H1 (cell line): ENCODE measurements at regions not wholly inside any gene's neighbourhood (a gene's known extent, or its start where the extent isn't known, plus 50 kb on each side); places are given as distances from the start of the nearest gene placed in this dataset.

Experiments
- CTCF ChIA-PET: fragments of 300-600 bp; sonication (Branson Sonifier 250); formaldehyde crosslinking; loops from one replicate; lab custom pipeline; 2021; ENCODE audit not compliant: partially characterized antibody; lab: Charles Lee
- POLR2A ChIA-PET: fragments of 300-600 bp; sonication (Branson Sonifier 250); formaldehyde crosslinking; loops from one replicate; lab custom pipeline; 2021; ENCODE audit warnings: inconsistent platforms; ENCODE audit not compliant: partially characterized antibody; lab: Charles Lee
- DNase-seq, 2 experiments: peaks; one replicate each; pipeline versions ENCODE4 v3.0.0 to v3.0.0-alpha.2; 2010 to 2022; ENCODE audit warnings: low spot score in 2 of 2, low read depth in 1 of 2, mixed read lengths in 1 of 2
- FAIRE-seq: peaks from 2 replicates; lab custom pipeline; 2011; peaks lifted over from hg19 to GRCh38; lab: Jason Lieb, UNC
- H2AFZ ChIP-seq: 2 replicates; pipeline ENCODE4 v1.8.1; 2012; ENCODE audit warnings: low read length, inconsistent platforms
- H2AK5ac ChIP-seq: 2 replicates; pipeline ENCODE4 v1.6.1; 2013; ENCODE audit warnings: low read depth, low read length
- H2BK120ac ChIP-seq: replicated peaks from 2 replicates; pipeline ENCODE3; 2013; ENCODE audit warnings: low read depth, low read length, inconsistent platforms
- H2BK12ac ChIP-seq: 2 replicates; pipeline ENCODE4 v1.6.1; 2013; ENCODE audit warnings: low read depth, low read length
- H2BK15ac ChIP-seq: 2 replicates; pipeline ENCODE4 v1.6.1; 2013; ENCODE audit warnings: low read length
- H2BK20ac ChIP-seq: 2 replicates; pipeline ENCODE4 v1.6.1; 2013; ENCODE audit warnings: low read length
- H2BK5ac ChIP-seq: 2 replicates; pipeline ENCODE4 v1.6.1; 2013; ENCODE audit warnings: low read depth, low read length
- H3K14ac ChIP-seq: 2 replicates; pipeline ENCODE4 v1.6.1; 2013; ENCODE audit warnings: inconsistent platforms; ENCODE audit not compliant: insufficient read length
- H3K18ac ChIP-seq: 2 replicates; pipeline ENCODE4 v1.6.1; 2013; ENCODE audit warnings: low read length; ENCODE audit errors: extremely low read depth
- H3K23ac ChIP-seq: 2 replicates; pipeline ENCODE4 v1.6.1; 2013; ENCODE audit warnings: inconsistent platforms; ENCODE audit not compliant: insufficient read length
- H3K23me2 ChIP-seq: 2 replicates; pipeline ENCODE4 v1.6.1; 2013; ENCODE audit warnings: low read depth, low read length
- H3K27ac ChIP-seq: 2 replicates; pipeline ENCODE4 v1.6.1; 2011; ENCODE audit warnings: low read depth, low read length, inconsistent platforms
- H3K27me3 ChIP-seq, 4 experiments: replicated peaks in 1 of 4; 1 replicate in 1 of 4; 2 replicates in 3 of 4; pipeline versions ENCODE4 v1.6.1 to v1.8.1; 2011 to 2013; ENCODE audit warnings: low read length in 3 of 4, mild to moderate bottlenecking in 3 of 4, inconsistent platforms in 2 of 4, mixed read lengths in 2 of 4, moderate library complexity in 1 of 4; ENCODE audit not compliant: control insufficient read depth in 3 of 4, insufficient read depth in 3 of 4; ENCODE audit errors: extremely low read depth in 1 of 4
- H3K36me3 ChIP-seq, 4 experiments: 2 replicates each; pipeline versions ENCODE4 v1.6.1 to v1.8.1; 2011 to 2013; ENCODE audit warnings: mild to moderate bottlenecking in 4 of 4, low read length in 3 of 4, moderate library complexity in 2 of 4, control low read depth in 1 of 4, inconsistent platforms in 1 of 4; ENCODE audit not compliant: insufficient read depth in 4 of 4, control insufficient read depth in 2 of 4
- H3K4ac ChIP-seq: replicated peaks from 2 replicates; pipeline ENCODE3; 2013; ENCODE audit warnings: low read length, low read depth, mixed read lengths, inconsistent platforms; ENCODE audit not compliant: insufficient read length
- H3K4me1 ChIP-seq, 4 experiments: replicated peaks in 1 of 4; 1 replicate in 1 of 4; 2 replicates in 3 of 4; pipeline versions ENCODE4 v1.6.1 to v1.8.1; 2011 to 2013; ENCODE audit warnings: low read length in 3 of 4, inconsistent platforms in 2 of 4, mixed read lengths in 1 of 4; ENCODE audit not compliant: insufficient read depth in 4 of 4, control insufficient read depth in 3 of 4
- H3K4me2 ChIP-seq, 2 experiments: 2 replicates each; pipeline versions ENCODE4 v1.6.1 to v1.8.1; 2011 to 2013; ENCODE audit warnings: low read depth in 2 of 2, low read length in 2 of 2, control low read depth in 1 of 2, inconsistent platforms in 1 of 2, mild to moderate bottlenecking in 1 of 2; ENCODE audit not compliant: insufficient read depth in 1 of 2
- H3K4me3 ChIP-seq, 4 experiments: fragments of 200-600, 300-600 bp in 1 of 4; sonication (generic), shearing (Covaris generic), sonication (Bioruptor Twin) in 1 of 4; 2 replicates each; pipeline versions ENCODE4 v1.5.1 to v1.8.1; 2011 to 2016; ENCODE audit warnings: low read length in 4 of 4, low read depth in 3 of 4, control low read depth in 2 of 4, inconsistent platforms in 2 of 4, mild to moderate bottlenecking in 2 of 4, mixed read lengths in 1 of 4, moderate library complexity in 1 of 4; ENCODE audit not compliant: insufficient read depth in 2 of 4; ENCODE audit errors: extremely low read depth in 1 of 4
- H3K56ac ChIP-seq: replicated peaks from 2 replicates; pipeline ENCODE3; 2013; ENCODE audit warnings: low read depth, mild to moderate bottlenecking, mixed read lengths, low read length, inconsistent platforms; ENCODE audit not compliant: insufficient read length
- H3K79me1 ChIP-seq: 2 replicates; pipeline ENCODE4 v1.6.1; 2013; ENCODE audit warnings: low read depth, low read length, control low read depth
- H3K79me2 ChIP-seq, 2 experiments: 2 replicates each; pipeline versions ENCODE4 v1.6.1 to v1.8.1; 2012 to 2013; ENCODE audit warnings: low read length in 2 of 2, mild to moderate bottlenecking in 2 of 2, inconsistent platforms in 1 of 2; ENCODE audit not compliant: insufficient read depth in 2 of 2, control insufficient read depth in 1 of 2
- H3K9ac ChIP-seq, 4 experiments: replicated peaks in 1 of 4; 1 replicate in 1 of 4; 2 replicates in 3 of 4; pipeline versions ENCODE4 v1.6.1 to v1.8.1; 2011 to 2013; ENCODE audit warnings: low read depth in 3 of 4, low read length in 3 of 4, control low read depth in 2 of 4, mild to moderate bottlenecking in 2 of 4, moderate library complexity in 2 of 4, inconsistent platforms in 1 of 4; ENCODE audit errors: extremely low read depth in 1 of 4
- H3K9me3 ChIP-seq, 2 experiments: 2 replicates each; pipeline versions ENCODE4 v1.6.1 to v1.8.1; 2012 to 2013; ENCODE audit warnings: mild to moderate bottlenecking in 2 of 2, moderate library complexity in 2 of 2, control low read depth in 1 of 2, inconsistent platforms in 1 of 2, low read depth in 1 of 2, low read length in 1 of 2, mixed read lengths in 1 of 2; ENCODE audit not compliant: insufficient read depth in 2 of 2
- H4K20me1 ChIP-seq, 2 experiments: replicated peaks in 1 of 2; 2 replicates each; pipeline versions ENCODE3 to v1.8.1; 2011 to 2013; ENCODE audit warnings: inconsistent platforms in 2 of 2, low read length in 2 of 2, mild to moderate bottlenecking in 1 of 2; ENCODE audit not compliant: insufficient read depth in 2 of 2, control insufficient read depth in 1 of 2
- H4K5ac ChIP-seq: 2 replicates; pipeline ENCODE4 v1.6.1; 2013; ENCODE audit warnings: low read length, low read depth, mixed read lengths, inconsistent platforms; ENCODE audit not compliant: insufficient read length
- H4K8ac ChIP-seq: 2 replicates; pipeline ENCODE4 v1.8.0; 2013; ENCODE audit warnings: mild to moderate bottlenecking, moderate library complexity, low read length, inconsistent platforms; ENCODE audit not compliant: insufficient read depth; ENCODE audit errors: extremely low read depth
- H4K91ac ChIP-seq: replicated peaks from 2 replicates; pipeline ENCODE3; 2013; ENCODE audit warnings: low read length, mixed read lengths, inconsistent platforms; ENCODE audit not compliant: insufficient read length
- BCL11A ChIP-seq, 2 experiments: IDR thresholded peaks; one replicate each; pipeline ENCODE4 v1.6.1; 2011; ENCODE audit warnings: low read depth in 2 of 2, low read length in 2 of 2, mild to moderate bottlenecking in 2 of 2
- CEBPB ChIP-seq: IDR thresholded peaks from 2 replicates; pipeline ENCODE4 v1.6.1; 2012; ENCODE audit warnings: low read depth, low read length
- FOSL1 ChIP-seq: IDR thresholded peaks from 2 replicates; pipeline ENCODE4 v1.6.1; 2011; ENCODE audit warnings: mild to moderate bottlenecking, low read depth, low read length, moderate library complexity; ENCODE audit not compliant: insufficient read depth
- HDAC2 ChIP-seq, 2 experiments: fragments of 300-600 bp in 1 of 2; sonication (generic) in 1 of 2; IDR thresholded peaks; 2 replicates each; pipeline ENCODE4 v1.6.1; 2011 to 2012; ENCODE audit warnings: low read depth in 2 of 2, low read length in 2 of 2, mild to moderate bottlenecking in 2 of 2, moderate library complexity in 2 of 2, borderline replicate concordance in 1 of 2, inconsistent platforms in 1 of 2
- SIX5 ChIP-seq: IDR thresholded peaks from 2 replicates; pipeline ENCODE4 v1.6.1; 2011; ENCODE audit warnings: mild to moderate bottlenecking, low read depth, low read length
- TAF7 ChIP-seq: optimal IDR thresholded peaks from 2 replicates; pipeline ENCODE3; 2011; ENCODE audit warnings: low read depth, mild to moderate bottlenecking, inconsistent platforms, low read length, moderate library complexity, borderline replicate concordance
- TEAD4 ChIP-seq: IDR thresholded peaks from 2 replicates; pipeline ENCODE4 v1.6.1; 2012; ENCODE audit warnings: low read depth, low read length, inconsistent platforms, mixed read lengths
- WGBS, 2 experiments: shearing (Covaris generic) in 1 of 2; methylation state at CpG; one replicate each; pipeline versions ENCODE4 v1.1.6 to v1.1.7; 2013 to 2015; ENCODE audit warnings: low lambda C conversion rate in 2 of 2, mixed read lengths in 2 of 2, inconsistent platforms in 1 of 2, low coverage in 1 of 2, missing lambda C conversion rate in 1 of 2; ENCODE audit not compliant: insufficient replicate concordance in 2 of 2, insufficient coverage in 1 of 2, insufficient read length in 1 of 2; ENCODE audit errors: extremely low coverage in 1 of 2, missing lambda C conversion rate in 1 of 2; 5-methylcytosine and 5-hydroxymethylcytosine counted together
- TF ChIP-seq, protein P1 (sequence below): IDR thresholded peaks from 2 replicates; pipeline ENCODE4 v1.6.1; 2012; ENCODE audit warnings: inconsistent platforms
- TF ChIP-seq, protein P2 (sequence below): IDR thresholded peaks from 2 replicates; pipeline ENCODE4 v1.6.1; 2012; ENCODE audit warnings: low read length, inconsistent platforms

DNA sequence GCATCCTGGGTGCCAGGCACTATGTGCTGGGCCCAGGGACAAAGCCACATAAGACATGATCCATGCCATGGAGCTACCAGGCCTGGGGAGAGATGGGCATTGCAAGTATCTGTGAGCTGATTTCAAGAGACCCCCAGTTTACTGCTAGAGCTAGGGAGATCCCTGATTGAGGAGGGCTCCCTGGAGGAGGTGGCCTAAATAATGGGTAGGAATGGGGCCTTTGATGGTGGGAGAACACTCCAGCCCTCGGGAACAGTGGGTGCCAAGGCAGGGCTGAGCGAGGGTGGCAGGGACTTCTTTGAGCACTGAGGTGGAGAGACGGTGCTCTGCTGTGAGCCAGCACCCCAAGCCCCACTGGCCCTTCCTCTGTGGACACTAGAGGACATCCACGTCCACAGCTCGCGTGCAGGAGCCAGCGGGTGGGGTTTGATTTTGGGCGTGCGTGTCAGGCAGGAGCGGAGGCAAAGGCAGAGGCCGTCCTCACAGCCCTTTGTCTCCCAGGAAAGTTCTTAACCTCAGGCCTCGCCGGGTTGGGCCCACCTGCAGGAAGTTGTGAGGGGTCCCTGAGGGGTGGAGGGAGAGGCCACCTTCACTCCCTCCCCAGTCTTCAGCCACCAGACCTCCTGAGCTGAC lies 52.9 kb upstream of the PPARA start:
- Histone ChIP-seq H3K4ac (no peak overlapping the region), H4K20me1 (peaks cover 0 to 3% of the 10 kb centered on the region in 2 experiments), H3K27me3 (no peaks in the 10 kb centered on the region), H2AFZ (no peak overlapping the region), H2BK20ac (no peak overlapping the region), H3K36me3 (no peaks in the 10 kb centered on the region), H3K9ac (no peak overlapping the region), H4K8ac (peak overlapping the region; percentile 53; the same call in 1 of the 2 replicates), H4K91ac (no peak overlapping the region), H2BK120ac (no peak overlapping the region), H4K5ac (no peak overlapping the region), H3K56ac (no peak overlapping the region), H3K79me2 (0 out of 4 replicates have a peak, but pooled peaks cover 0 to 8% of the 10 kb centered on the region in 2 experiments), H2BK5ac (no peak overlapping the region), H3K27ac (no peak overlapping the region), H3K4me2 (no peak overlapping the region), H2BK12ac (no peak overlapping the region), H3K9me3 (no peaks in the 10 kb centered on the region), H3K23me2 (no peaks in the 10 kb centered on the region), H2AK5ac (no peak overlapping the region), H3K23ac (no peak overlapping the region), H3K4me1 (no peaks in the 10 kb centered on the region), H3K18ac (no peak overlapping the region), H2BK15ac (no peak overlapping the region), H3K4me3 (no peak overlapping the region)
- POLR2A ChIA-PET: interaction anchor here (1.2 kb wide), 1 partner anchor 88 kb away, joined by 3 read pairs; no protein-coding TSS in a partner anchor
- no peak for FAIRE-seq
- WGBS, 2 experiments: 90% methylated on average over 13 of the region's 13 CpGs; no CpG with 5 or more reads in 1 of the 2 experiments
- TF ChIP-seq TEAD4 (no peak), HDAC2 (IDR thresholded peaks at IDR 0.05; ENCODE audit: borderline replicate concordance in 1 of 2, low read depth in 2 of 2, low read length in 2 of 2) (no peak), CEBPB (no peak), TAF7 (no peak), FOSL1 (no peak), BCL11A (IDR thresholded peaks at IDR 0.05; ENCODE audit: low read depth in 2 of 2, low read length in 2 of 2) (no peak), SIX5 (no peak)
- TF ChIP-seq, protein P1, sequence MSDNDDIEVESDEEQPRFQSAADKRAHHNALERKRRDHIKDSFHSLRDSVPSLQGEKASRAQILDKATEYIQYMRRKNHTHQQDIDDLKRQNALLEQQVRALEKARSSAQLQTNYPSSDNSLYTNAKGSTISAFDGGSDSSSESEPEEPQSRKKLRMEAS: no peak
- TF ChIP-seq, protein P2, sequence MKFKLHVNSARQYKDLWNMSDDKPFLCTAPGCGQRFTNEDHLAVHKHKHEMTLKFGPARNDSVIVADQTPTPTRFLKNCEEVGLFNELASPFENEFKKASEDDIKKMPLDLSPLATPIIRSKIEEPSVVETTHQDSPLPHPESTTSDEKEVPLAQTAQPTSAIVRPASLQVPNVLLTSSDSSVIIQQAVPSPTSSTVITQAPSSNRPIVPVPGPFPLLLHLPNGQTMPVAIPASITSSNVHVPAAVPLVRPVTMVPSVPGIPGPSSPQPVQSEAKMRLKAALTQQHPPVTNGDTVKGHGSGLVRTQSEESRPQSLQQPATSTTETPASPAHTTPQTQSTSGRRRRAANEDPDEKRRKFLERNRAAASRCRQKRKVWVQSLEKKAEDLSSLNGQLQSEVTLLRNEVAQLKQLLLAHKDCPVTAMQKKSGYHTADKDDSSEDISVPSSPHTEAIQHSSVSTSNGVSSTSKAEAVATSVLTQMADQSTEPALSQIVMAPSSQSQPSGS: no peak
- TF ChIP-seq, all 59 proteins: peak for 0
- no peak for DNase-seq
- CTCF ChIA-PET: interaction anchor here (0.7 to 2.0 kb wide), 5 partner anchors 19 to 103 kb away, joined by 3 to 7 read pairs (median 4); no protein-coding TSS in a partner anchor
- no peak overlapping the region for H3K14ac ChIP-seq
- no peaks in the 10 kb centered on the region; the same call in 1 of the 2 replicates for H3K79me1 ChIP-seq
